Body of pancreas (tissue), 4 donors: ENCODE measurements at regions not wholly inside any gene's neighbourhood (a gene's known extent, or its start where the extent isn't known, plus 50 kb on each side); places are given as distances from the start of the nearest gene placed in this dataset.

Experiments
- ATAC-seq: fragments of 150-250 bp; one replicate; pipeline ENCODE4 v1.9.1; 2016
- DNase-seq, 4 donors: peaks; one replicate each; pipeline ENCODE4 v3.0.0-alpha.2; 2019
- H3K27ac ChIP-seq, 4 donors: fragments of 200-600 bp; sonication (generic); 1 replicate in 3 of 4; 2 replicates in 1 of 4; pipeline versions ENCODE4 v1.5.1 to v1.6.1; 2016 to 2019; ENCODE audit warnings: mild to moderate bottlenecking in 1 of 4, mixed read lengths in 1 of 4, moderate library complexity in 1 of 4
- H3K27me3 ChIP-seq, 2 donors: fragments of 200-600 bp; sonication (generic); one replicate each; pipeline ENCODE4 v1.6.0; 2016; ENCODE audit warnings: mild to moderate bottlenecking in 1 of 2
- H3K36me3 ChIP-seq, 2 donors: fragments of 200-600 bp; sonication (generic); replicated peaks in 1 of 2; 2 replicates each; pipeline ENCODE4 v1.5.1; 2016; ENCODE audit warnings: low read depth in 2 of 2; ENCODE audit not compliant: insufficient read depth in 1 of 2
- H3K4me1 ChIP-seq: fragments of 200-600 bp; sonication (generic); one replicate; pipeline ENCODE4 v1.6.0; 2016
- H3K4me3 ChIP-seq, 2 donors: fragments of 200-600 bp; sonication (generic); 1 replicate in 1 of 2; 2 replicates in 1 of 2; pipeline ENCODE4 v1.5.1; 2016 to 2019
- H3K9me3 ChIP-seq, 3 donors: fragments of 200-600 bp; sonication (generic); 1 replicate in 2 of 3; 2 replicates in 1 of 3; pipeline ENCODE4 v1.5.1; 2016
- POLR2A ChIP-seq, 3 donors: fragments of 450-650 bp; IDR thresholded peaks; one replicate each; pipeline ENCODE4 v1.6.1; 2016; ENCODE audit warnings: antibody characterized with exemption in 3 of 3, mild to moderate bottlenecking in 2 of 3
- WGBS, 2 donors: methylation state at CpG; one replicate each; pipeline ENCODE4 v1.1.5; 2017; 5-methylcytosine and 5-hydroxymethylcytosine counted together
- intact Hi-C: fragments of 100-400 bp; cut with DNase I; formaldehyde crosslinking; loops from one replicate; pipeline ENCODE4 v1.15.1; 2023
- TF ChIP-seq, protein P1 (sequence below), 7 experiments: fragments of 450-650 bp in 4 of 7; fragments of 200-600 bp in 3 of 7; sonication (generic) in 3 of 7; IDR thresholded peaks; one replicate each; pipeline ENCODE4 v1.5.1; 2016 to 2019; ENCODE audit warnings: antibody characterized with exemption in 7 of 7

DNA sequence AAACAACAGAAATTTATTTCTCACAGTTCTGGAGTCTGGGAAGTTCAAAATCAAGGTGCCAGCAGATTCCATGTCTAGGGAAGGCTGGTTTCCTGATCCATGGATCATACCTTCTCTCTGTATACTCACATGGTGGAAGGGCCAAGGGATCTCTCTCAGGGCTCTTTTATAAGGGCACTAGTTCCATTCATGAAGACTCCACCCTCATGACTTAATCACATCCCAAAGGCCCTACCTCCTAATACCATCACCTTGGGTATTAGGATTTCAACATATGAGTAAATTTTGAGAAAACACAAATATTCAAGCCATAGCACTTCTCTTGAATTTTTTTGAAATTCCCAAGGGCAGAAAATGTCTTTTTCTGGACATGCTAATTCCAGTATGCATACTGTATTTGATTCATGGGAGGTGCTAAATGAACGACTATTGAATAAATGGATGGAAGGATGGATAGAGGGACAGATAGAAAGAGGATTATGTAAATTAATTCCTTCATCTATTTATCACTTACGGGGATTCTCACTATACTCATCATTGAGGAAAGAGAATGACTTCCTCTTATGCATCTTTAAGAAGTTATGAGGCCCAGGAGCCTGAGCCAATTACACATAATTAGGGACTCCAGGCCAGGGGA, 182.8 kb downstream of the NRIP1 start:
- WGBS, 2 donors: 89 to 94% methylated on average over 2 of the region's 2 CpGs
- no peak overlapping the region for H3K27ac ChIP-seq
- ATAC-seq: no peak

DNA sequence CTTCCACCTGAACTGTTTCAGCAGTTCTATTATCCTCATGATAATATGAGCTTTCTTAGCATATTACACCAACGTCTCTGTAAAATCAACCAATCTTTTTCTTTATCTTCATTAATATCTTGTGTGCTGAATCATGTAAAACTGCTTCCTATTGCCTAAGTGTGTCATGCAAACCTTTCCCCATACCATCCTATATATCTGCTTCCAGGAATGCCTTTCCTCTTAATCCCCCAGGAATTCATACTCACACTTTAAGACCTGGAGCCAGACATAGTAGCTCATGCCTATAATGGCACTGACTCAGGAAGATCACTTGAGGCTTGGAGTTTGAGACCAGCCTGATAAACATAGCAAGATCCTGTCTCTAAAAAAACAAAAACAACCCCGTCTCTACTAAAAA, 183.9 kb downstream of the NRIP1 start:
- ATAC-seq: no peak
- Histone ChIP-seq H3K4me1 (peaks cover 14% of the 10 kb centered on the region), H3K4me3 (no peak overlapping the region), H3K36me3 (no peaks in the 10 kb centered on the region), H3K9me3 (no peaks in the 10 kb centered on the region), H3K27me3 (no peaks in the 10 kb centered on the region), H3K27ac (no peak overlapping the region)
- DNase-seq: no peak
- intact Hi-C loops: no loop called here
- TF ChIP-seq POLR2A (IDR thresholded peaks at IDR 0.05): no peak
- TF ChIP-seq, protein P1, sequence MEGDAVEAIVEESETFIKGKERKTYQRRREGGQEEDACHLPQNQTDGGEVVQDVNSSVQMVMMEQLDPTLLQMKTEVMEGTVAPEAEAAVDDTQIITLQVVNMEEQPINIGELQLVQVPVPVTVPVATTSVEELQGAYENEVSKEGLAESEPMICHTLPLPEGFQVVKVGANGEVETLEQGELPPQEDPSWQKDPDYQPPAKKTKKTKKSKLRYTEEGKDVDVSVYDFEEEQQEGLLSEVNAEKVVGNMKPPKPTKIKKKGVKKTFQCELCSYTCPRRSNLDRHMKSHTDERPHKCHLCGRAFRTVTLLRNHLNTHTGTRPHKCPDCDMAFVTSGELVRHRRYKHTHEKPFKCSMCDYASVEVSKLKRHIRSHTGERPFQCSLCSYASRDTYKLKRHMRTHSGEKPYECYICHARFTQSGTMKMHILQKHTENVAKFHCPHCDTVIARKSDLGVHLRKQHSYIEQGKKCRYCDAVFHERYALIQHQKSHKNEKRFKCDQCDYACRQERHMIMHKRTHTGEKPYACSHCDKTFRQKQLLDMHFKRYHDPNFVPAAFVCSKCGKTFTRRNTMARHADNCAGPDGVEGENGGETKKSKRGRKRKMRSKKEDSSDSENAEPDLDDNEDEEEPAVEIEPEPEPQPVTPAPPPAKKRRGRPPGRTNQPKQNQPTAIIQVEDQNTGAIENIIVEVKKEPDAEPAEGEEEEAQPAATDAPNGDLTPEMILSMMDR (IDR thresholded peaks at IDR 0.05): no peak
- WGBS, 2 donors: 79% methylated on average over 2 of the region's 2 CpGs

More for the DNA sequence above, 182.8 kb downstream of the NRIP1 start:
- intact Hi-C loops: no loop called here
- no peak for DNase-seq
- no peak overlapping the region for H3K4me3 ChIP-seq
- peaks cover 12% of the 10 kb centered on the region for H3K4me1 ChIP-seq
- H3K9me3 ChIP-seq: no peaks in the 10 kb centered on the region
- TF ChIP-seq POLR2A (IDR thresholded peaks at IDR 0.05): no peak
- TF ChIP-seq, protein P1 (IDR thresholded peaks at IDR 0.05): no peak
- no peaks in the 10 kb centered on the region for H3K27me3 ChIP-seq
- H3K36me3 ChIP-seq: no peaks in the 10 kb centered on the region

GRCh38 chr21:14879458-14879857, 185.3 kb downstream of the NRIP1 start:
- no peak for DNase-seq
- Histone ChIP-seq H3K27me3 (no peaks in the 10 kb centered on the region), H3K4me3 (no peak overlapping the region), H3K27ac (no peak overlapping the region), H3K36me3 (no peaks in the 10 kb centered on the region), H3K4me1 (peaks cover 14% of the 10 kb centered on the region), H3K9me3 (no peaks in the 10 kb centered on the region)
- intact Hi-C loops: no loop called here
- no peak for ATAC-seq
- WGBS, 2 donors: 55 to 66% methylated on average over 3 of the region's 3 CpGs
- TF ChIP-seq, protein P1 (IDR thresholded peaks at IDR 0.05): no peak

DNA sequence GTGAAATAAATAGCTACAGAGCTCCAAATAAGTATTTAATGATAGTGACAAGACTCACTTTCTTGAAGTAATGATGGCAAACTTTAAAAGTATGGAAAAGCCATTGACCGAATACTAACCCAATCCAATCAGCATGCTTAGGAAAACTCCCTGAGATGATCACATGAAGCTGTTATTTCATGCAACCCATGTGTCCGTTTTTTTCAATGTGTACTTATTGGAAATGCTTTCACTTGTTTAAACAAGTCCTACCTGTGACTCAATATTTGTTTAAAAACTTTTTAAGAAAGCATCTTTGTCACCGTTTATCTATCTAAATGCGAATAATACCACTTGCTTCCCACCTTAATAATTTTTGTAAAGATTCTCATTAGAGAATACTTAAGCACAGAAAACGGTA, 185.8 kb downstream of the NRIP1 start:
- DNase-seq (no peak), ATAC-seq (no peak)
- Histone ChIP-seq H3K9me3 (no peaks in the 10 kb centered on the region), H3K36me3 (no peaks in the 10 kb centered on the region), H3K4me3 (no peak overlapping the region), H3K27ac (no peak overlapping the region), H3K4me1 (peaks cover 14% of the 10 kb centered on the region), H3K27me3 (no peaks in the 10 kb centered on the region)
- intact Hi-C loops: no loop called here
- no peak for TF ChIP-seq POLR2A (IDR thresholded peaks at IDR 0.05)
- TF ChIP-seq, protein P1 (IDR thresholded peaks at IDR 0.05): no peak
- 36 to 40% methylated on average over 5 of the region's 5 CpGs for WGBS, 2 donors

GRCh38 chr21:14877581-14878228, 187.1 kb downstream of the NRIP1 start:
- Histone ChIP-seq H3K4me1 (peaks cover 14% of the 10 kb centered on the region), H3K27ac (peak overlapping the region in 1 of 4 donors; percentile 46)
- peak; percentile 58 for ATAC-seq

More at GRCh38 chr21:14877581-14878228, 187.1 kb downstream of the NRIP1 start:
- DNase-seq: no peak
- Histone ChIP-seq H3K27me3 (no peaks in the 10 kb centered on the region), H3K36me3 (no peaks in the 10 kb centered on the region), H3K9me3 (no peaks in the 10 kb centered on the region), H3K4me3 (no peak overlapping the region)
- TF ChIP-seq, protein P1 (IDR thresholded peaks at IDR 0.05): no peak
- TF ChIP-seq POLR2A (IDR thresholded peaks at IDR 0.05): no peak
- WGBS, 2 donors: 38 to 47% methylated on average over 2 of the region's 2 CpGs
- intact Hi-C loops: no loop called here
